ENCODE measurements at regions not wholly inside any gene's neighbourhood (a gene's known extent, or its start where the extent isn't known, plus 50 kb on each side); places are given as distances from the start of the nearest gene placed in this dataset.
"Not testable (repeated sequence)": the region's sequence is repeated elsewhere in the genome, so short reads cannot be mapped to it uniquely, and the experiment has no call there.

- not testable (repeated sequence) for H3K4me1 ChIP-seq (ENCODE audit: control insufficient read depth, insufficient read depth, low read length)
Observed at GRCh38 chr6:16931079-16931478, 169.8 kb upstream of the ATXN1 start.

GRCh38 chr6:16930432-16930831 is 169.2 kb upstream of the ATXN1 start:
- Histone ChIP-seq H3K9me3 (ENCODE audit: control insufficient read depth, insufficient read depth, low read length) (no peaks in the 10 kb centered on the region), H3K4me3 (ENCODE audit: low read length) (no peak overlapping the region), H3K4me1 (ENCODE audit: control insufficient read depth, insufficient read depth, low read length) (no peaks in the 10 kb centered on the region), H3K36me3 (ENCODE audit: control insufficient read depth, insufficient read depth, low read length) (no peaks in the 10 kb centered on the region), H3K27ac (ENCODE audit: low read length) (no peak overlapping the region), H3K27me3 (ENCODE audit: control insufficient read depth, insufficient read depth, low read length) (no peaks in the 10 kb centered on the region)
- no peak for DNase-seq (ENCODE audit: low read depth, low spot score)
- WGBS (ENCODE audit: insufficient coverage, insufficient read length) = no CpG with 5 or more reads among the region's 1 CpG

More at GRCh38 chr6:16931079-16931478, 169.8 kb upstream of the ATXN1 start:
- not testable (repeated sequence) for H3K9me3 ChIP-seq (ENCODE audit: control insufficient read depth, insufficient read depth, low read length); H3K27me3 ChIP-seq (ENCODE audit: control insufficient read depth, insufficient read depth, low read length); H3K27ac ChIP-seq (ENCODE audit: low read length); DNase-seq (ENCODE audit: low read depth, low spot score); H3K4me3 ChIP-seq (ENCODE audit: low read length); H3K36me3 ChIP-seq (ENCODE audit: control insufficient read depth, insufficient read depth, low read length)

DNA sequence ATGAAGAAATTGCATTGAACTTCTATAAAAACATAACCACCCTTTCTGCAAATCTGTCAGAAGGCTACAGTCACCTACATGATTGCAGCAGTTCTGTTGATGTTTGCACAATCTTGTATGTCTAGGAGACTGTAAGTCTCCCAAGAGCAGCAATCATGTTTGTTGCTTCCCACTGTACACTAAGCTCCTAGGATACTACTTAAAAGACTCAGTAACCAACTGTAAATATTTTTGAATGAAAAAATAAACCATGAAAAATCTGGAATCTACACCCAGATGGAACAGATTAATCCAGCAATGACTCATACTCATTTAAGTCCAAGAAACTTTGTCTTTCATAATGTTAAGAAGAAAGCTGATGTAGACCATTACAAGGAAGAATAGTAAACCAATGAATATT is 168.5 kb upstream of the ATXN1 start:
- H3K4me3 ChIP-seq (ENCODE audit: low read length) = no peak overlapping the region
- no peaks in the 10 kb centered on the region for H3K36me3 ChIP-seq (ENCODE audit: control insufficient read depth, insufficient read depth, low read length)
- no peak overlapping the region for H3K27ac ChIP-seq (ENCODE audit: low read length)
- H3K9me3 ChIP-seq (ENCODE audit: control insufficient read depth, insufficient read depth, low read length) = no peaks in the 10 kb centered on the region
- H3K27me3 ChIP-seq (ENCODE audit: control insufficient read depth, insufficient read depth, low read length) = no peaks in the 10 kb centered on the region
- no peak for DNase-seq (ENCODE audit: low read depth, low spot score)
- no peaks in the 10 kb centered on the region for H3K4me1 ChIP-seq (ENCODE audit: control insufficient read depth, insufficient read depth, low read length)

DNA sequence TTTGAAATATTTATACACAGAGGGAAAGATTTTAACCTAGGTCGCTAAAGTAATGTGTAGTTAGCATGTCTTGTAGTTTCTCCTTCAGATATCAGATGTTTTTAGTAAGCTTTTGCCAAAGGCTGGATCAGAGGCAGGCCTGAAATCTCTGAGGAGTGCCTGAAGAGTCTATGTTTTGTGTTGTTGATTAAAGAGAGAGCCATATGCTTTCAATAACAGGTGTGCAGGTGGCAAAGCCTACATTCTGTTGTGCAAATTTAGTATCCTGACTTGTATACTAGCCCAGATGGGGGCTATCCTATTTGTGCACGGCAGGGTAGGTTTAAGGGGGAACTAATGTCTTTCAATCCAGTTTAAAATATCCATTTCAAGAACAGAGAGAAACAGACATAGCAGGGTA is 167.1 kb upstream of the ATXN1 start:
- H3K27ac ChIP-seq (ENCODE audit: low read length) = no peak overlapping the region
- no CpG with 5 or more reads among the region's 2 CpGs for WGBS (ENCODE audit: insufficient coverage, insufficient read length)
- no peaks in the 10 kb centered on the region for H3K36me3 ChIP-seq (ENCODE audit: control insufficient read depth, insufficient read depth, low read length)
- H3K4me1 ChIP-seq (ENCODE audit: control insufficient read depth, insufficient read depth, low read length) = no peaks in the 10 kb centered on the region
- DNase-seq (ENCODE audit: low read depth, low spot score) = no peak
- no peaks in the 10 kb centered on the region for H3K9me3 ChIP-seq (ENCODE audit: control insufficient read depth, insufficient read depth, low read length)
- no peak overlapping the region for H3K4me3 ChIP-seq (ENCODE audit: low read length)
- no peaks in the 10 kb centered on the region for H3K27me3 ChIP-seq (ENCODE audit: control insufficient read depth, insufficient read depth, low read length)

- DNase-seq (ENCODE audit: low read depth, low spot score) = no peak
- no peaks in the 10 kb centered on the region for H3K27me3 ChIP-seq (ENCODE audit: control insufficient read depth, insufficient read depth, low read length)
- H3K4me3 ChIP-seq (ENCODE audit: low read length) = no peak overlapping the region
- no peaks in the 10 kb centered on the region for H3K9me3 ChIP-seq (ENCODE audit: control insufficient read depth, insufficient read depth, low read length)
- no peaks in the 10 kb centered on the region for H3K36me3 ChIP-seq (ENCODE audit: control insufficient read depth, insufficient read depth, low read length)
- WGBS (ENCODE audit: insufficient coverage, insufficient read length) = no CpG with 5 or more reads among the region's 1 CpG
- H3K4me1 ChIP-seq (ENCODE audit: control insufficient read depth, insufficient read depth, low read length) = no peaks in the 10 kb centered on the region
- H3K27ac ChIP-seq (ENCODE audit: low read length) = no peak overlapping the region
Observed at GRCh38 chr6:16927205-16927604, 165.9 kb upstream of the ATXN1 start.

DNA sequence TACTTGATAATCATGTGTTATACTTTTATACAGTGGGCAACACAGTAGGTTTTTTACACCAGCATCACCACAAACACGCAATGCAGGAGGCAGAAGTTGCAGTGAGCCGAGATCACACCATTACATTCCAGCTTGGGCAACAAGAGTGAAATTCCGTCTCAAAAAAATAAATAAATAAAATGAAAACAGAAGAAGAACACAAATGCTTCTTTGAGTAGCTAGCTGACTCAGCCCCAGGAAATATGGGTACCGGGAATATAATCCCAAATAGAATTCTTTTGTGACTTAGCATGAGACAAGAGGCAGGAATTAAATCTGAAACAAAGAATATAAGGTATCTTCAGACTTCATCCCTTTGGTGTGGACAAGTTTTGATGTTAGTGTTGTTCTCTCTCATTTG is 164.2 kb upstream of the ATXN1 start:
- Histone ChIP-seq H3K27ac (ENCODE audit: low read length) (no peak overlapping the region), H3K9me3 (ENCODE audit: control insufficient read depth, insufficient read depth, low read length) (no peaks in the 10 kb centered on the region), H3K4me3 (ENCODE audit: low read length) (no peak overlapping the region), H3K36me3 (ENCODE audit: control insufficient read depth, insufficient read depth, low read length) (no peaks in the 10 kb centered on the region), H3K27me3 (ENCODE audit: control insufficient read depth, insufficient read depth, low read length) (no peaks in the 10 kb centered on the region), H3K4me1 (ENCODE audit: control insufficient read depth, insufficient read depth, low read length) (no peaks in the 10 kb centered on the region)
- no CpG with 5 or more reads among the region's 4 CpGs for WGBS (ENCODE audit: insufficient coverage, insufficient read length)
- no peak for DNase-seq (ENCODE audit: low read depth, low spot score)

- no peaks in the 10 kb centered on the region for H3K4me1 ChIP-seq (ENCODE audit: control insufficient read depth, insufficient read depth, low read length)
- H3K4me3 ChIP-seq (ENCODE audit: low read length) = no peak overlapping the region
- WGBS (ENCODE audit: insufficient coverage, insufficient read length) = no CpG with 5 or more reads among the region's 5 CpGs
- no peaks in the 10 kb centered on the region for H3K36me3 ChIP-seq (ENCODE audit: control insufficient read depth, insufficient read depth, low read length)
- DNase-seq (ENCODE audit: low read depth, low spot score) = no peak
- no peaks in the 10 kb centered on the region for H3K27me3 ChIP-seq (ENCODE audit: control insufficient read depth, insufficient read depth, low read length)
- no peak overlapping the region for H3K27ac ChIP-seq (ENCODE audit: low read length)
- no peaks in the 10 kb centered on the region for H3K9me3 ChIP-seq (ENCODE audit: control insufficient read depth, insufficient read depth, low read length)
Observed at GRCh38 chr6:16922282-16922681, 161.0 kb upstream of the ATXN1 start.

- Histone ChIP-seq H3K4me3 (ENCODE audit: low read length) (no peak overlapping the region), H3K27ac (ENCODE audit: low read length) (no peak overlapping the region), H3K4me1 (ENCODE audit: control insufficient read depth, insufficient read depth, low read length) (no peaks in the 10 kb centered on the region), H3K27me3 (ENCODE audit: control insufficient read depth, insufficient read depth, low read length) (no peaks in the 10 kb centered on the region), H3K9me3 (ENCODE audit: control insufficient read depth, insufficient read depth, low read length) (no peaks in the 10 kb centered on the region), H3K36me3 (ENCODE audit: control insufficient read depth, insufficient read depth, low read length) (no peaks in the 10 kb centered on the region)
- WGBS (ENCODE audit: insufficient coverage, insufficient read length) = no CpG with 5 or more reads among the region's 6 CpGs
- no peak for DNase-seq (ENCODE audit: low read depth, low spot score)
Observed at GRCh38 chr6:16921399-16922110, 160.3 kb upstream of the ATXN1 start.

DNA sequence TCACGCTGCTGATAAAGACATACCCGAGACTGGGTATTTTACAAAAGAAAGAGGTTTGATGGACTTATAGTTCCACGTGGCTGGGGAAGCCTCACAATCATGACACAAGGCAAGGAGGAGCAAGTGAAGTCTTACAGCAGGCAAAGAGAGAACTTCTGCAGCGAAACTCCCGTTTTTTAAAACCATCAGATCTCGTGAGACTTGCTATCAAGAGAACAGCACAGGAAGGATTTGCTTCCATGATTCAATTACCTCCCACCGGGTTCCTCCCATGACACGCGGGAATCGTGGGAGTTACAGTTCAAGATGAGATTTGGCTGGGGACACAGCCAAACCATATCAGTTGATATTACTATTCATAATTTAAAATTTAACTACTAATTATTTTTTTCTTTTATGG is 157.3 kb upstream of the ATXN1 start:
- Histone ChIP-seq H3K27me3 (ENCODE audit: control insufficient read depth, insufficient read depth, low read length) (no peaks in the 10 kb centered on the region), H3K4me3 (ENCODE audit: low read length) (no peak overlapping the region), H3K36me3 (ENCODE audit: control insufficient read depth, insufficient read depth, low read length) (no peaks in the 10 kb centered on the region), H3K27ac (ENCODE audit: low read length) (no peak overlapping the region), H3K9me3 (ENCODE audit: control insufficient read depth, insufficient read depth, low read length) (no peaks in the 10 kb centered on the region), H3K4me1 (ENCODE audit: control insufficient read depth, insufficient read depth, low read length) (no peaks in the 10 kb centered on the region)
- no peak for DNase-seq (ENCODE audit: low read depth, low spot score)
- WGBS (ENCODE audit: insufficient coverage, insufficient read length) = no CpG with 5 or more reads among the region's 10 CpGs

DNA sequence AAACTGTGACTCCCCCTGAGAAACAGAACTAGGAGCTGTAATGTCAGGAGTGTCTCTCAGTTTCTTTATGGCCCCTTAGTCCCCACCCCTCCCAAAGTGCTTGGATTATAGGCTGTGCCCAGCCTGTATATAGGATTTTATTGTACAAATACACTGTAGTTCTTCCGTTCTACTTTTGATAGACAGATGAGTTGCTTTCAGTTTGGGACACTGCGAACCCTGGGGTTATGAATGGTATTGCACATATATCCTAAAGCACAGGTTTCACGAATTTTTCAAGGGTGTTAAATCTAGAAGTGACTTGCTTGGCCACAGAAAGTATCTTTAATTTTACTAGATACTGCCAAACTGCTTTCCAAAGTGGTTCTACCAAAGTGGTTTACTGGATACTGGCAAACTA is 152.9 kb upstream of the ATXN1 start:
- WGBS (ENCODE audit: insufficient coverage, insufficient read length) = no CpG with 5 or more reads among the region's 3 CpGs

GRCh38 chr6:16912756-16913155 is 151.5 kb upstream of the ATXN1 start:
- H3K27ac ChIP-seq (ENCODE audit: low read length) = no peak overlapping the region
- no peaks in the 10 kb centered on the region for H3K4me1 ChIP-seq (ENCODE audit: control insufficient read depth, insufficient read depth, low read length)
- H3K4me3 ChIP-seq (ENCODE audit: low read length) = no peak overlapping the region
- H3K9me3 ChIP-seq (ENCODE audit: control insufficient read depth, insufficient read depth, low read length) = no peaks in the 10 kb centered on the region
- H3K27me3 ChIP-seq (ENCODE audit: control insufficient read depth, insufficient read depth, low read length) = no peaks in the 10 kb centered on the region
- H3K36me3 ChIP-seq (ENCODE audit: control insufficient read depth, insufficient read depth, low read length) = no peaks in the 10 kb centered on the region
- DNase-seq (ENCODE audit: low read depth, low spot score) = no peak

More for the DNA sequence above, 152.9 kb upstream of the ATXN1 start:
- H3K4me1 ChIP-seq (ENCODE audit: control insufficient read depth, insufficient read depth, low read length) = no peaks in the 10 kb centered on the region
- H3K9me3 ChIP-seq (ENCODE audit: control insufficient read depth, insufficient read depth, low read length) = no peaks in the 10 kb centered on the region
- no peaks in the 10 kb centered on the region for H3K36me3 ChIP-seq (ENCODE audit: control insufficient read depth, insufficient read depth, low read length)
- H3K4me3 ChIP-seq (ENCODE audit: low read length) = no peak overlapping the region
- no peak overlapping the region for H3K27ac ChIP-seq (ENCODE audit: low read length)
- no peak for DNase-seq (ENCODE audit: low read depth, low spot score)
- no peaks in the 10 kb centered on the region for H3K27me3 ChIP-seq (ENCODE audit: control insufficient read depth, insufficient read depth, low read length)
